Midbrain (tissue), 1 donor: ENCODE measurements at regions not wholly inside any gene's neighbourhood (a gene's known extent, or its start where the extent isn't known, plus 50 kb on each side); places are given as distances from the start of the nearest gene placed in this dataset.

ENCODE experiments used
- DNase-seq: peaks from one replicate; lab custom pipeline; 2025; lab: John Stamatoyannopoulos, UW

- DNase-seq = no peak
Observed at GRCh38 chr16:79329967-79330366, 270.6 kb downstream of the MAF start.

- no peak for DNase-seq
Observed at GRCh38 chr16:79329166-79329521, 271.4 kb downstream of the MAF start.

- peak; percentile 26 for DNase-seq
Observed at GRCh38 chr16:79328402-79329165, 272.0 kb downstream of the MAF start.

GRCh38 chr16:79327836-79328235 lies 272.7 kb downstream of the MAF start:
- no peak for DNase-seq

- no peak for DNase-seq
Observed at GRCh38 chr16:79326549-79326948, 274.0 kb downstream of the MAF start.

- no peak for DNase-seq
Observed at GRCh38 chr16:79325226-79325945, 275.2 kb downstream of the MAF start.

- no peak for DNase-seq
Observed at GRCh38 chr16:79320956-79321355, 279.6 kb downstream of the MAF start.

GRCh38 chr16:79318143-79318899 lies 282.2 kb downstream of the MAF start:
- DNase-seq = no peak

GRCh38 chr16:79317521-79317920 lies 283.0 kb downstream of the MAF start:
- DNase-seq = no peak

- no peak for DNase-seq
Observed at GRCh38 chr16:79317026-79317425, 283.5 kb downstream of the MAF start.

- DNase-seq = no peak
Observed at GRCh38 chr16:79316004-79316458, 284.5 kb downstream of the MAF start.

- no peak for DNase-seq
Observed at GRCh38 chr16:79312502-79312901, 288.0 kb downstream of the MAF start.

- no peak for DNase-seq
Observed at GRCh38 chr16:79310710-79311109, 289.8 kb downstream of the MAF start.

GRCh38 chr16:79309606-79310005 lies 290.9 kb downstream of the MAF start:
- DNase-seq = no peak

GRCh38 chr16:79307214-79307613 lies 293.3 kb downstream of the MAF start:
- peak; percentile 52 for DNase-seq

GRCh38 chr16:79305074-79305473 lies 295.5 kb downstream of the MAF start:
- DNase-seq = no peak

GRCh38 chr16:79303959-79304387 lies 296.6 kb downstream of the MAF start:
- no peak for DNase-seq

- DNase-seq = no peak
Observed at GRCh38 chr16:79303206-79303605, 297.3 kb downstream of the MAF start.

- DNase-seq = no peak
Observed at GRCh38 chr16:79302731-79303130, 297.8 kb downstream of the MAF start.

- DNase-seq = no peak
Observed at GRCh38 chr16:79301051-79301450, 299.5 kb downstream of the MAF start.

- no peak for DNase-seq
Observed at GRCh38 chr16:79298894-79299799, 301.4 kb downstream of the MAF start.

GRCh38 chr16:79298476-79298875 lies 302.1 kb downstream of the MAF start:
- DNase-seq = no peak
